OCI-LY1 (cell line): ENCODE measurements at regions not wholly inside any gene's neighbourhood (a gene's known extent, or its start where the extent isn't known, plus 50 kb on each side); places are given as distances from the start of the nearest gene placed in this dataset.

Source experiments
- H2AFZ ChIP-seq: fragments of 200-600 bp; sonication (generic), shearing (Covaris generic); 2 replicates; pipeline ENCODE4 v1.6.0; 2014; ENCODE audit warnings: antibody characterized with exemption, mild to moderate bottlenecking, low read length
- H3F3A ChIP-seq: fragments of 200-600 bp; sonication (generic), shearing (Covaris generic); 2 replicates; pipeline ENCODE4 v1.6.0; 2014; ENCODE audit warnings: mild to moderate bottlenecking, antibody characterized with exemption, low read length, moderate library complexity; ENCODE audit not compliant: insufficient read depth
- H3K27ac ChIP-seq: fragments of 200-600 bp; sonication (generic); 2 replicates; pipeline ENCODE4 v1.5.1; 2014; ENCODE audit warnings: low read length, mixed run types, mild to moderate bottlenecking, low read depth; ENCODE audit not compliant: poor library complexity, severe bottlenecking
- H3K27me3 ChIP-seq: fragments of 200-600 bp; sonication (generic); 2 replicates; pipeline ENCODE4 v1.6.0; 2014; ENCODE audit warnings: antibody characterized with exemption, mild to moderate bottlenecking, low read length, moderate library complexity; ENCODE audit not compliant: insufficient read depth
- H3K36me3 ChIP-seq: fragments of 200-600 bp; sonication (generic); 2 replicates; pipeline ENCODE4 v1.6.1; 2014; ENCODE audit warnings: mild to moderate bottlenecking, antibody characterized with exemption, low read length, moderate library complexity, mixed read lengths; ENCODE audit not compliant: insufficient read depth
- H3K4me1 ChIP-seq: fragments of 200-600 bp; sonication (generic); 2 replicates; pipeline ENCODE4 v1.5.1; 2014; ENCODE audit warnings: mild to moderate bottlenecking, low read length, moderate library complexity; ENCODE audit not compliant: insufficient read depth, severe bottlenecking
- H3K4me2 ChIP-seq: fragments of 200-600 bp; sonication (generic), shearing (Covaris generic); 2 replicates; pipeline ENCODE4 v1.6.1; 2014; ENCODE audit warnings: low read length
- H3K4me3 ChIP-seq: fragments of 200-600 bp; sonication (generic); 2 replicates; pipeline ENCODE4 v1.5.1; 2014; ENCODE audit warnings: low read length, low read depth, mild to moderate bottlenecking, mixed read lengths; ENCODE audit not compliant: poor library complexity, severe bottlenecking
- H3K79me2 ChIP-seq: fragments of 200-600 bp; shearing (Covaris generic); 2 replicates; pipeline ENCODE4 v1.6.1; 2016; ENCODE audit warnings: mixed run types, low read length, mixed read lengths; ENCODE audit not compliant: insufficient read depth
- H3K9ac ChIP-seq: fragments of 200-600 bp; sonication (generic), shearing (Covaris generic); 2 replicates; pipeline ENCODE4 v1.6.1; 2014; ENCODE audit warnings: mild to moderate bottlenecking, low read length, mixed read lengths
- H3K9me2 ChIP-seq: fragments of 200-600 bp; sonication (generic), shearing (Covaris generic); 2 replicates; pipeline ENCODE4 v1.6.1; 2014; ENCODE audit warnings: low read depth, mild to moderate bottlenecking, low read length, mixed read lengths
- H3K9me3 ChIP-seq: fragments of 200-600 bp; shearing (Covaris generic); 2 replicates; pipeline ENCODE4 v1.6.1; 2014; ENCODE audit warnings: low read length, mixed read lengths
- H4K20me1 ChIP-seq: fragments of 200-600 bp; sonication (generic), shearing (Covaris generic); 2 replicates; pipeline ENCODE4 v1.6.0; 2016; ENCODE audit warnings: mild to moderate bottlenecking, low read length; ENCODE audit not compliant: insufficient read depth
- CTCF ChIP-seq: fragments of 200-600 bp; sonication (generic), shearing (Covaris generic); IDR thresholded peaks from 2 replicates; pipeline ENCODE4 v1.5.1; 2017; ENCODE audit warnings: mild to moderate bottlenecking, antibody characterized with exemption, low read length, moderate library complexity, mixed read lengths
- EZH2 ChIP-seq: fragments of 200-600 bp; sonication (generic), shearing (Covaris generic); IDR thresholded peaks from 2 replicates; pipeline ENCODE4 v1.8.0; 2017; ENCODE audit warnings: borderline replicate concordance, mixed run types, mild to moderate bottlenecking, antibody characterized with exemption, low read length, moderate library complexity, mixed read lengths

GRCh38 chr4:164508771-164509170 lies 245.2 kb upstream of the SMIM31 start:
- H3K9me3 ChIP-seq: no peaks in the 10 kb centered on the region
- H4K20me1 ChIP-seq: no peaks in the 10 kb centered on the region
- no peak overlapping the region for H2AFZ ChIP-seq
- no peaks in the 10 kb centered on the region for H3K36me3 ChIP-seq
- TF ChIP-seq CTCF (no peak), EZH2 (no peak)
- H3K9ac ChIP-seq: no peak overlapping the region
- no peaks in the 10 kb centered on the region for H3K27me3 ChIP-seq
- H3K79me2 ChIP-seq: no peaks in the 10 kb centered on the region
- H3F3A ChIP-seq: no peaks in the 10 kb centered on the region
- no peak overlapping the region for H3K4me2 ChIP-seq
- no peak overlapping the region for H3K4me3 ChIP-seq
- H3K27ac ChIP-seq: no peak overlapping the region
- no peaks in the 10 kb centered on the region for H3K4me1 ChIP-seq
- H3K9me2 ChIP-seq: no peaks in the 10 kb centered on the region

- no peak for TF ChIP-seq EZH2
- no peak for TF ChIP-seq CTCF
- Histone ChIP-seq H3K9ac (no peak overlapping the region), H3K27me3 (no peaks in the 10 kb centered on the region), H4K20me1 (no peaks in the 10 kb centered on the region), H3K4me2 (no peak overlapping the region), H3K27ac (no peak overlapping the region), H3K4me3 (no peak overlapping the region), H3K4me1 (no peaks in the 10 kb centered on the region), H3K9me2 (no peaks in the 10 kb centered on the region), H3K79me2 (no peaks in the 10 kb centered on the region), H3K36me3 (no peaks in the 10 kb centered on the region), H3F3A (no peaks in the 10 kb centered on the region), H3K9me3 (no peaks in the 10 kb centered on the region), H2AFZ (no peak overlapping the region)
These were observed 244.0 kb upstream of the SMIM31 start for GRCh38 chr4:164509951-164510350.

- no peaks in the 10 kb centered on the region for H3K9me2 ChIP-seq
- H3F3A ChIP-seq: no peaks in the 10 kb centered on the region
- no peaks in the 10 kb centered on the region for H4K20me1 ChIP-seq
- no peaks in the 10 kb centered on the region for H3K27me3 ChIP-seq
- no peaks in the 10 kb centered on the region for H3K9me3 ChIP-seq
- no peaks in the 10 kb centered on the region for H3K36me3 ChIP-seq
- no peaks in the 10 kb centered on the region for H3K79me2 ChIP-seq
- H2AFZ ChIP-seq: no peak overlapping the region
- no peak overlapping the region for H3K27ac ChIP-seq
- no peaks in the 10 kb centered on the region for H3K4me1 ChIP-seq
- H3K9ac ChIP-seq: no peak overlapping the region
- H3K4me2 ChIP-seq: no peak overlapping the region
- no peak overlapping the region for H3K4me3 ChIP-seq
- TF ChIP-seq CTCF (no peak), EZH2 (no peak)
These were observed 241.8 kb upstream of the SMIM31 start for GRCh38 chr4:164512124-164512523.
